GM12878 (cell line): ENCODE measurements at regions not wholly inside any gene's neighbourhood (a gene's known extent, or its start where the extent isn't known, plus 50 kb on each side); places are given as distances from the start of the nearest gene placed in this dataset.

Experiments
- ATF2 ChIP-seq: IDR thresholded peaks from 2 replicates; pipeline ENCODE4 v1.6.1; 2012; ENCODE audit warnings: low read length, inconsistent platforms
- BCL11A ChIP-seq: IDR thresholded peaks from 2 replicates; pipeline ENCODE4 v1.6.1; 2011; ENCODE audit warnings: low read depth, low read length
- CREM ChIP-seq: IDR thresholded peaks from 2 replicates; pipeline ENCODE4 v1.6.1; 2014; ENCODE audit warnings: antibody characterized with exemption, low read depth
- MLLT1 ChIP-seq: fragments of 450-650 bp; IDR thresholded peaks from 2 replicates; pipeline ENCODE4 v1.6.1; 2016; ENCODE audit warnings: mild to moderate bottlenecking
- MYB ChIP-seq: fragments of 150-350 bp; IDR thresholded peaks from 2 replicates; pipeline ENCODE4 v1.6.1; 2014; ENCODE audit warnings: mild to moderate bottlenecking, low read depth, low read length, borderline replicate concordance
- NFYB ChIP-seq: IDR thresholded peaks from 2 replicates; pipeline ENCODE4 v1.6.1; 2011; ENCODE audit warnings: low read depth, mild to moderate bottlenecking, low read length, improper control_type of control experiment, moderate library complexity; ENCODE audit not compliant: insufficient read depth
- RELB ChIP-seq: fragments of 450-650 bp; IDR thresholded peaks from 2 replicates; pipeline ENCODE4 v1.6.1; 2017; ENCODE audit warnings: low read depth, mild to moderate bottlenecking, moderate library complexity
- SIN3A ChIP-seq: IDR thresholded peaks from 2 replicates; pipeline ENCODE4 v1.6.1; 2012; ENCODE audit warnings: low read depth, low read length, improper control_type of control experiment
- SP1 ChIP-seq: IDR thresholded peaks from one replicate; pipeline ENCODE4 v1.6.1; 2011; ENCODE audit warnings: low read depth, low read length
- WRNIP1 ChIP-seq: IDR thresholded peaks from 2 replicates; pipeline ENCODE4 v1.6.1; 2011; ENCODE audit warnings: low read depth, low read length, improper control_type of control experiment, borderline replicate concordance
- ZBTB11 ChIP-seq: fragments of 450-650 bp; formaldehyde crosslinking; IDR thresholded peaks from 2 replicates; pipeline ENCODE4 v1.5.0; 2022; ENCODE audit warnings: mild to moderate bottlenecking, missing genetic modification characterization
- ZBTB33 ChIP-seq: fragments of 450-650 bp; IDR thresholded peaks from 2 replicates; pipeline ENCODE4 v1.6.1; 2017; ENCODE audit warnings: mild to moderate bottlenecking
- ZNF207 ChIP-seq: fragments of 450-650 bp; IDR thresholded peaks from 2 replicates; pipeline ENCODE4 v1.6.1; 2014; ENCODE audit warnings: antibody characterized with exemption, mild to moderate bottlenecking, borderline replicate concordance
- ZNF687 ChIP-seq: fragments of 450-650 bp; IDR thresholded peaks from 2 replicates; pipeline ENCODE4 v1.6.1; 2017; ENCODE audit warnings: mild to moderate bottlenecking, moderate library complexity
- ZSCAN29 ChIP-seq: fragments of 450-650 bp; IDR thresholded peaks from 2 replicates; pipeline ENCODE4 v1.6.1; 2017; ENCODE audit warnings: mild to moderate bottlenecking, moderate library complexity

- TF ChIP-seq ZBTB11 (CRISPR knock-in tag) (0 out of 2 replicates have a peak, but pooled peaks have one; percentile 34), ZNF687 (peak; percentile 72), SP1 (peak; percentile 28), SIN3A (no peak), WRNIP1 (no peak), CREM (peak; percentile 62; the same call in 1 of the 2 replicates), ZNF207 (no peak), ATF2 (peak; percentile 35; the same call in 1 of the 2 replicates), BCL11A (no peak), MYB (no peak), ZBTB33 (no peak), ZSCAN29 (no peak), MLLT1 (no peak), NFYB (no peak), RELB (no peak)
These were observed 61.0 kb downstream of the IER5 start (continued) for GRCh38 chr1:181149326-181150125.
